SU-DHL-6 (cell line): ENCODE measurements at regions not wholly inside any gene's neighbourhood (a gene's known extent, or its start where the extent isn't known, plus 50 kb on each side); places are given as distances from the start of the nearest gene placed in this dataset.

ENCODE experiments used
- CTCF ChIP-seq: fragments of 200-600 bp; sonication (generic); IDR thresholded peaks from one replicate; pipeline ENCODE4 v1.5.1; 2017; ENCODE audit warnings: antibody characterized with exemption, mild to moderate bottlenecking, low read length, moderate library complexity; ENCODE audit not compliant: insufficient read depth, poor library complexity, severe bottlenecking
- EZH2phosphoT487 ChIP-seq: fragments of 200-600 bp; sonication (generic), shearing (Covaris generic); conservative IDR thresholded peaks from 2 replicates; pipeline ENCODE4 v1.6.1; 2018; ENCODE audit warnings: mild to moderate bottlenecking, antibody characterized with exemption, low read length, moderate library complexity, mixed read lengths

- TF ChIP-seq CTCF (no peak), EZH2phosphoT487 (no peak)
Measured at GRCh38 chr2:125564471-125564870, 1091.5 kb upstream of the GYPC start.
